HepG2 (cell line): ENCODE measurements at regions not wholly inside any gene's neighbourhood (a gene's known extent, or its start where the extent isn't known, plus 50 kb on each side); places are given as distances from the start of the nearest gene placed in this dataset.

Experiments used
- ATAC-seq: fragments of 200-7000 bp; cut with Tn5 transposase; 3 replicates; pipeline ENCODE4 v1.9.1; 2020; ENCODE audit warnings: mild to moderate bottlenecking, moderate library complexity
- BruUV-seq: library from RNA; stranded (reverse); fragments of 400-500 nt; replicated peaks from 2 replicates; lab custom pipeline; 2021; lab: Mats Ljungman, UMichigan
- CTCF ChIA-PET: fragments of 300-600 bp; formaldehyde crosslinking; extraction: SDS; loops from one replicate; lab custom pipeline; 2021; ENCODE audit warnings: low total read pairs, inconsistent platforms, low intra/inter-chr PET ratio; lab: Yijun Ruan, JAX
- POLR2A ChIA-PET: fragments of 350-600 bp; sonication (Branson Sonifier 250); formaldehyde crosslinking; loops from one replicate; lab custom pipeline; 2020; ENCODE audit warnings: antibody characterized with exemption, inconsistent platforms; lab: Yijun Ruan, JAX
- DNase-seq: peaks from one replicate; pipeline ENCODE4 v3.0.0-alpha.2; 2015; ENCODE audit warnings: low spot score
- FAIRE-seq: peaks from 3 replicates; lab custom pipeline; 2011; peaks lifted over from hg19 to GRCh38; lab: Jason Lieb, UNC
- H2AFZ ChIP-seq: one replicate; pipeline ENCODE4 v1.6.1; 2011; ENCODE audit warnings: low read length, inconsistent platforms
- H3K27ac ChIP-seq: fragments of 300-600 bp; 3 replicates; pipeline ENCODE4 v1.8.0; 2011; ENCODE audit warnings: mixed run types, mild to moderate bottlenecking, mixed read lengths, low read length, inconsistent platforms; ENCODE audit not compliant: insufficient read depth; ENCODE audit errors: extremely low read length
- H3K27me3 ChIP-seq, 2 experiments: fragments of 200-600 bp in 1 of 2; 2 replicates in 1 of 2; 3 replicates in 1 of 2; pipeline versions ENCODE4 v1.6.0 to v1.8.0; 2011; ENCODE audit warnings: low read length in 2 of 2, mild to moderate bottlenecking in 2 of 2, moderate library complexity in 2 of 2, inconsistent platforms in 1 of 2; ENCODE audit not compliant: insufficient read depth in 2 of 2, control insufficient read depth in 1 of 2
- H3K36me3 ChIP-seq, 2 experiments: fragments of 200-600 bp in 1 of 2; replicated peaks in 1 of 2; 2 replicates in 1 of 2; 3 replicates in 1 of 2; pipeline versions ENCODE4 v1.5.1 to v1.8.0; 2011; ENCODE audit warnings: low read length in 2 of 2, inconsistent platforms in 1 of 2; ENCODE audit not compliant: insufficient read depth in 2 of 2, control insufficient read depth in 1 of 2
- H3K4me1 ChIP-seq: 2 replicates; pipeline ENCODE4 v1.5.1; 2012; ENCODE audit warnings: low read length, inconsistent platforms; ENCODE audit not compliant: insufficient read depth
- H3K4me2 ChIP-seq: 2 replicates; pipeline ENCODE4 v1.6.0; 2011; ENCODE audit warnings: low read depth, low read length, inconsistent platforms
- H3K4me3 ChIP-seq, 3 experiments: fragments of 200-600 bp in 1 of 3; sonication (generic), shearing (Covaris generic) in 1 of 3; replicated peaks in 1 of 3; 2 replicates each; pipeline ENCODE4 v1.5.1; 2011 to 2016; ENCODE audit warnings: low read length in 3 of 3, inconsistent platforms in 2 of 3, low read depth in 2 of 3, mild to moderate bottlenecking in 2 of 3, control low read depth in 1 of 3, mixed read lengths in 1 of 3; ENCODE audit not compliant: insufficient read depth in 1 of 3
- H3K79me2 ChIP-seq: one replicate; pipeline ENCODE4 v1.6.1; 2011; ENCODE audit warnings: low read length, inconsistent platforms; ENCODE audit not compliant: insufficient read depth
- H3K9ac ChIP-seq: 2 replicates; pipeline ENCODE4 v1.6.0; 2011; ENCODE audit warnings: mild to moderate bottlenecking, low read depth, low read length, inconsistent platforms; ENCODE audit not compliant: insufficient read depth
- H3K9me3 ChIP-seq: 2 replicates; pipeline ENCODE4 v1.5.1; 2012; ENCODE audit warnings: mild to moderate bottlenecking, low read length
- H4K20me1 ChIP-seq: 2 replicates; pipeline ENCODE4 v1.6.0; 2011; ENCODE audit warnings: inconsistent platforms, mild to moderate bottlenecking, low read length, moderate library complexity; ENCODE audit not compliant: insufficient read depth
- CENPT ChIP-seq: sonication (generic); formaldehyde crosslinking; IDR thresholded peaks from 2 replicates; pipeline ENCODE4 v1.8.0; 2022; ENCODE audit warnings: low read depth, mild to moderate bottlenecking, moderate library complexity, missing genetic modification reagents
- HOXA7 ChIP-seq: sonication (generic); formaldehyde crosslinking; IDR thresholded peaks from 2 replicates; pipeline ENCODE4 v1.8.1; 2022; ENCODE audit warnings: mild to moderate bottlenecking, missing genetic modification reagents, moderate library complexity
- MAFF ChIP-seq: IDR thresholded peaks from 2 replicates; pipeline ENCODE4 v1.6.1; 2011; ENCODE audit warnings: low read depth, low read length, improper control_type of control experiment
- MAFK ChIP-seq, 2 experiments: IDR thresholded peaks in 1 of 2; conservative IDR thresholded peaks in 1 of 2; 2 replicates each; pipeline ENCODE4 v1.6.1; 2011; ENCODE audit warnings: improper control_type of control experiment in 2 of 2, low read length in 2 of 2
- REST ChIP-seq, 2 experiments: IDR thresholded peaks; 2 replicates each; pipeline ENCODE4 v1.6.1; 2011 to 2012; ENCODE audit warnings: low read length in 2 of 2, borderline replicate concordance in 1 of 2, low read depth in 1 of 2, mild to moderate bottlenecking in 1 of 2, moderate library complexity in 1 of 2
- STAG1 ChIP-seq: sonication (generic); formaldehyde crosslinking; IDR thresholded peaks from 2 replicates; pipeline ENCODE4 v1.4.0; 2020; ENCODE audit warnings: missing genetic modification reagents
- ZNF367 ChIP-seq: sonication (generic); formaldehyde crosslinking; IDR thresholded peaks from 2 replicates; pipeline ENCODE4 v1.4.0; 2020; ENCODE audit warnings: missing genetic modification reagents, borderline replicate concordance
- ZNF616 ChIP-seq: sonication (generic); formaldehyde crosslinking; IDR thresholded peaks from 2 replicates; pipeline ENCODE4 v1.5.0; 2020; ENCODE audit warnings: low read depth, mild to moderate bottlenecking, missing genetic modification reagents
- ZNF782 ChIP-seq: sonication (generic); formaldehyde crosslinking; IDR thresholded peaks from 2 replicates; pipeline ENCODE4 v1.4.0; 2020; ENCODE audit warnings: missing genetic modification reagents, mild to moderate bottlenecking, borderline replicate concordance
- ZSCAN21 ChIP-seq: sonication (generic); formaldehyde crosslinking; IDR thresholded peaks from 2 replicates; pipeline ENCODE4 v1.8.0; 2022; ENCODE audit warnings: mild to moderate bottlenecking, missing genetic modification reagents, moderate library complexity, borderline replicate concordance
- WGBS: methylation state at CpG from one replicate; pipeline ENCODE4 v1.1.6; 2017; ENCODE audit warnings: low lambda C conversion rate; 5-methylcytosine and 5-hydroxymethylcytosine counted together
- in situ Hi-C: cut with HindIII; loops from 2 replicates; pipeline ENCODE4 v1.10.0; 2017; ENCODE audit warnings: low pct_unique_long_range_greater_than_20kb; ENCODE audit not compliant: extremely low pct_ligation_motif_present
- intact Hi-C: fragments of 100-400 bp; cut with micrococcal nuclease; formaldehyde crosslinking; loops from one replicate; pipeline ENCODE4 v1.10.0; 2022; ENCODE audit not compliant: unreplicated experiment

GRCh38 chr14:84965279-84965678 is 564.7 kb upstream of the FLRT2 start:
- peaks cover 90% of the 10 kb centered on the region for H3K9me3 ChIP-seq
- H3K79me2 ChIP-seq: no peaks in the 10 kb centered on the region
- H3K27ac ChIP-seq: no peak overlapping the region
- H4K20me1 ChIP-seq: no peaks in the 10 kb centered on the region
- POLR2A ChIA-PET: no interaction called here
- no peak overlapping the region for H3K4me3 ChIP-seq
- in situ Hi-C loops: no loop called here
- H3K4me1 ChIP-seq: no peaks in the 10 kb centered on the region
- intact Hi-C loops: no loop called here
- 3% methylated on average over 4 of the region's 4 CpGs for WGBS
- TF ChIP-seq STAG1 (CRISPR knock-in tag) (no peak), ZNF782 (CRISPR knock-in tag) (no peak), MAFF (peak; percentile 82), REST (IDR thresholded peaks at IDR 0.05; ENCODE audit: borderline replicate concordance in 1 of 2, low read depth in 1 of 2, low read length in 2 of 2) (no peak), MAFK (conservative IDR thresholded peaks at IDR 0.05 in 1 of 2, IDR thresholded peaks at IDR 0.05 in 1 of 2; ENCODE audit: low read length in 2 of 2) (peak; percentile 45 to 84; a peak in 3 of 4 replicates)
- H3K9ac ChIP-seq: no peak overlapping the region
- CTCF ChIA-PET: no interaction called here
- ATAC-seq: no peak
- no peaks in the 10 kb centered on the region for H3K36me3 ChIP-seq
- no TSS peak for BruUV-seq
- FAIRE-seq: no peak
- no peak overlapping the region for H3K4me2 ChIP-seq
- H3K27me3 ChIP-seq: no peaks in the 10 kb centered on the region
- DNase-seq: no peak
- no peak overlapping the region for H2AFZ ChIP-seq

GRCh38 chr14:84969501-84969900 is 560.4 kb upstream of the FLRT2 start:
- Histone ChIP-seq H3K36me3 (no peaks in the 10 kb centered on the region), H3K79me2 (no peaks in the 10 kb centered on the region), H2AFZ (no peak overlapping the region), H3K9me3 (peaks cover 81% of the 10 kb centered on the region), H3K9ac (no peak overlapping the region), H3K27me3 (no peaks in the 10 kb centered on the region), H3K4me2 (no peak overlapping the region), H4K20me1 (no peaks in the 10 kb centered on the region), H3K27ac (no peak overlapping the region), H3K4me3 (no peak overlapping the region), H3K4me1 (no peaks in the 10 kb centered on the region)
- FAIRE-seq (no peak), DNase-seq (no peak), ATAC-seq (no peak)
- intact Hi-C loops (no loop called here), in situ Hi-C loops (no loop called here)
- CTCF ChIA-PET: no interaction called here
- POLR2A ChIA-PET: no interaction called here
- TF ChIP-seq CENPT (CRISPR knock-in tag) (no peak), ZNF616 (CRISPR knock-in tag) (no peak), ZSCAN21 (CRISPR knock-in tag) (no peak), HOXA7 (CRISPR knock-in tag) (no peak), ZNF367 (CRISPR knock-in tag) (no peak)
- 13% methylated on average over 3 of the region's 4 CpGs for WGBS
- no TSS peak for BruUV-seq
